ENCODE measurements at regions not wholly inside any gene's neighbourhood (a gene's known extent, or its start where the extent isn't known, plus 50 kb on each side); places are given as distances from the start of the nearest gene placed in this dataset.

DNA sequence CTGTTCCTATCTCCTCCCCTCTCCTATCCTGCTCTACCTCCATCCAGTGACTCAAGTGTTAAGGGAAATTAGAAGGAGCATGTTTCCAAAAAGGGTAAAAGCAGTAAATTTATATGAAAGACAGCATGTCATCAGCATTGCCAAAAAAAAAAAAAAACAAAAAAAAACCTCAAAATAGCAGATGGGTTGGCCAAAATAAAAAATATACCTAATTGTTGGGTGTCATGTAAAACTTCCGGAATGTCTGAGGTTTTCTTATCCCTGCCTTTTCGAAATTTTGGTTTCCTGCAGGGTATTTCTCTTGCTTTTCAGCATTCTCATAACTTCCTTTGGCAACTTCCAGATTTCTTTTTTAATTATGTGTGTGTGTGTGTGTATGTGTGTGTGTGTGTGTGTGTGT lies 241.6 kb upstream of the FN1 start:
- in situ Hi-C loops (cut with HindIII; ENCODE audit: low pct_unique_long_range_greater_than_20kb, low sequenced_read_pairs): no loop called here
- no peak overlapping the region for H3K27ac ChIP-seq (ENCODE audit: low read length)
- no peaks in the 10 kb centered on the region for H3K36me3 ChIP-seq (ENCODE audit: control insufficient read depth, insufficient read depth, low read length)
- ChIA-PET CTCF (no interaction called here), POLR2A (no interaction called here)
- no TSS peak for BruUV-seq (replicated peaks)
- TF ChIP-seq, protein P1, sequence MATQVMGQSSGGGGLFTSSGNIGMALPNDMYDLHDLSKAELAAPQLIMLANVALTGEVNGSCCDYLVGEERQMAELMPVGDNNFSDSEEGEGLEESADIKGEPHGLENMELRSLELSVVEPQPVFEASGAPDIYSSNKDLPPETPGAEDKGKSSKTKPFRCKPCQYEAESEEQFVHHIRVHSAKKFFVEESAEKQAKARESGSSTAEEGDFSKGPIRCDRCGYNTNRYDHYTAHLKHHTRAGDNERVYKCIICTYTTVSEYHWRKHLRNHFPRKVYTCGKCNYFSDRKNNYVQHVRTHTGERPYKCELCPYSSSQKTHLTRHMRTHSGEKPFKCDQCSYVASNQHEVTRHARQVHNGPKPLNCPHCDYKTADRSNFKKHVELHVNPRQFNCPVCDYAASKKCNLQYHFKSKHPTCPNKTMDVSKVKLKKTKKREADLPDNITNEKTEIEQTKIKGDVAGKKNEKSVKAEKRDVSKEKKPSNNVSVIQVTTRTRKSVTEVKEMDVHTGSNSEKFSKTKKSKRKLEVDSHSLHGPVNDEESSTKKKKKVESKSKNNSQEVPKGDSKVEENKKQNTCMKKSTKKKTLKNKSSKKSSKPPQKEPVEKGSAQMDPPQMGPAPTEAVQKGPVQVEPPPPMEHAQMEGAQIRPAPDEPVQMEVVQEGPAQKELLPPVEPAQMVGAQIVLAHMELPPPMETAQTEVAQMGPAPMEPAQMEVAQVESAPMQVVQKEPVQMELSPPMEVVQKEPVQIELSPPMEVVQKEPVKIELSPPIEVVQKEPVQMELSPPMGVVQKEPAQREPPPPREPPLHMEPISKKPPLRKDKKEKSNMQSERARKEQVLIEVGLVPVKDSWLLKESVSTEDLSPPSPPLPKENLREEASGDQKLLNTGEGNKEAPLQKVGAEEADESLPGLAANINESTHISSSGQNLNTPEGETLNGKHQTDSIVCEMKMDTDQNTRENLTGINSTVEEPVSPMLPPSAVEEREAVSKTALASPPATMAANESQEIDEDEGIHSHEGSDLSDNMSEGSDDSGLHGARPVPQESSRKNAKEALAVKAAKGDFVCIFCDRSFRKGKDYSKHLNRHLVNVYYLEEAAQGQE (IDR thresholded peaks at IDR 0.05; ENCODE audit: insufficient read depth in 1 of 2, low read depth in 2 of 2, low read length in 1 of 2): no peak
- TF ChIP-seq CTCF (IDR thresholded peaks at IDR 0.05) (no peak), TCF7L2 (IDR thresholded peaks at IDR 0.05; ENCODE audit: low read depth, low read length) (no peak), SIN3A (IDR thresholded peaks at IDR 0.05; ENCODE audit: borderline replicate concordance, insufficient read depth, low read depth, low read length) (no peak), POLR2AphosphoS5 (IDR thresholded peaks at IDR 0.05; ENCODE audit: low read depth, low read length) (no peak)
- H3K4me1 ChIP-seq (ENCODE audit: control insufficient read depth, insufficient read depth, low read length): no peaks in the 10 kb centered on the region
- intact Hi-C loops (cut with micrococcal nuclease; ENCODE audit: unreplicated experiment): no loop called here
- H3K9me3 ChIP-seq (ENCODE audit: control insufficient read depth, insufficient read depth, low read depth, low read length): no peaks in the 10 kb centered on the region
- DNase-seq (ENCODE audit: low read depth, low spot score) (no peak), ATAC-seq (no peak)
- H3K27me3 ChIP-seq (ENCODE audit: control insufficient read depth, insufficient read depth, low read length): no peaks in the 10 kb centered on the region
- H3K4me3 ChIP-seq (ENCODE audit: low read depth in 2 of 2, low read length in 2 of 2): no peak overlapping the region

- no peak for ATAC-seq
- ChIA-PET POLR2A (no interaction called here), CTCF (no interaction called here)
- H3K27me3 ChIP-seq (ENCODE audit: control insufficient read depth, insufficient read depth, low read length): peaks cover 2% of the 10 kb centered on the region; the same call in 1 of the 2 replicates
- no peak overlapping the region for H3K4me3 ChIP-seq (ENCODE audit: low read depth in 2 of 2, low read length in 2 of 2)
- no peaks in the 10 kb centered on the region for H3K9me3 ChIP-seq (ENCODE audit: control insufficient read depth, insufficient read depth, low read depth, low read length)
- no peak for DNase-seq (ENCODE audit: low read depth, low spot score)
- H3K4me1 ChIP-seq (ENCODE audit: control insufficient read depth, insufficient read depth, low read length): no peaks in the 10 kb centered on the region
- BruUV-seq (replicated peaks): no TSS peak
- no peak overlapping the region for H3K27ac ChIP-seq (ENCODE audit: low read length)
- intact Hi-C loops (cut with micrococcal nuclease; ENCODE audit: unreplicated experiment): no loop called here
- in situ Hi-C loops (cut with HindIII; ENCODE audit: low pct_unique_long_range_greater_than_20kb, low sequenced_read_pairs): no loop called here
- TF ChIP-seq POLR2AphosphoS5 (IDR thresholded peaks at IDR 0.05; ENCODE audit: low read depth, low read length) (no peak), TCF7L2 (IDR thresholded peaks at IDR 0.05; ENCODE audit: low read depth, low read length) (no peak), SIN3A (IDR thresholded peaks at IDR 0.05; ENCODE audit: borderline replicate concordance, insufficient read depth, low read depth, low read length) (no peak), CTCF (IDR thresholded peaks at IDR 0.05) (no peak)
- TF ChIP-seq, protein P1 (IDR thresholded peaks at IDR 0.05; ENCODE audit: insufficient read depth in 1 of 2, low read depth in 2 of 2, low read length in 1 of 2): no peak
- no peaks in the 10 kb centered on the region for H3K36me3 ChIP-seq (ENCODE audit: control insufficient read depth, insufficient read depth, low read length)
Measured at GRCh38 chr2:215672406-215672805, 236.5 kb upstream of the FN1 start.
